K562 (cell line): ENCODE measurements at regions not wholly inside any gene's neighbourhood (a gene's known extent, or its start where the extent isn't known, plus 50 kb on each side); places are given as distances from the start of the nearest gene placed in this dataset.

Source experiments
- ATAC-seq: fragments of 200-7000 bp; cut with Tn5 transposase; 3 replicates; pipeline ENCODE4 v1.9.1; 2020; ENCODE audit warnings: moderate library complexity
- BruUV-seq: library from RNA; stranded (reverse); fragments of 400-500 nt; replicated peaks from 2 replicates; lab custom pipeline; 2021; lab: Mats Ljungman, UMichigan
- CTCF ChIA-PET: fragments of 300-600 bp; formaldehyde crosslinking; extraction: SDS; loops from one replicate; lab custom pipeline; 2021; ENCODE audit warnings: low intra/inter-chr PET ratio; lab: Yijun Ruan, JAX
- POLR2A ChIA-PET: fragments of 300-600, 350-650 bp; sonication (Branson Sonifier 250); formaldehyde crosslinking; extraction: SDS; loops from one replicate; lab custom pipeline; 2021; ENCODE audit warnings: antibody characterized with exemption, inconsistent platforms; lab: Yijun Ruan, JAX
- DNase-seq, 4 experiments: peaks; one replicate each; pipeline versions ENCODE4 v3.0.0 to v3.0.0-alpha.2; 2011 to 2018; ENCODE audit warnings: low spot score in 3 of 4, mixed read lengths in 3 of 4; ENCODE audit errors: extremely low read depth in 1 of 4
- FAIRE-seq: peaks from 2 replicates; lab custom pipeline; 2011; peaks lifted over from hg19 to GRCh38; lab: Jason Lieb, UNC
- H2AFZ ChIP-seq: 2 replicates; pipeline ENCODE4 v1.6.0; 2011; ENCODE audit warnings: low read depth, low read length, control low read depth, inconsistent platforms
- H3K27ac ChIP-seq: fragments of 200-600 bp; 3 replicates; pipeline ENCODE4 v1.8.0; 2011; ENCODE audit warnings: low read depth, mild to moderate bottlenecking, control low read depth, inconsistent platforms, low read length, moderate library complexity, mixed read lengths; ENCODE audit errors: extremely low read depth
- H3K27me3 ChIP-seq, 2 experiments: fragments of 300-600 bp in 1 of 2; 2 replicates in 1 of 2; 3 replicates in 1 of 2; pipeline versions ENCODE4 v1.6.0 to v1.8.0; 2011; ENCODE audit warnings: inconsistent platforms in 2 of 2, low read length in 2 of 2, mild to moderate bottlenecking in 1 of 2, mixed read lengths in 1 of 2, moderate library complexity in 1 of 2; ENCODE audit not compliant: control insufficient read depth in 2 of 2, insufficient read depth in 2 of 2
- H3K36me3 ChIP-seq: fragments of 300-600 bp; 3 replicates; pipeline ENCODE4 v1.8.0; 2011; ENCODE audit warnings: mild to moderate bottlenecking, low read length, inconsistent platforms; ENCODE audit not compliant: control insufficient read depth, insufficient read depth
- H3K4me1 ChIP-seq, 2 experiments: fragments of 200-600 bp in 1 of 2; replicated peaks in 1 of 2; 2 replicates in 1 of 2; 3 replicates in 1 of 2; pipeline versions ENCODE4 v1.5.1 to v1.8.0; 2011; ENCODE audit warnings: inconsistent platforms in 2 of 2, low read length in 2 of 2, mild to moderate bottlenecking in 1 of 2, mixed read lengths in 1 of 2, moderate library complexity in 1 of 2; ENCODE audit not compliant: control insufficient read depth in 2 of 2, insufficient read depth in 2 of 2
- H3K4me2 ChIP-seq: 2 replicates; pipeline ENCODE4 v1.6.1; 2011; ENCODE audit warnings: low read length, control low read depth, inconsistent platforms, mixed read lengths; ENCODE audit not compliant: insufficient read depth
- H3K4me3 ChIP-seq: fragments of 200-600 bp; sonication (generic), shearing (Covaris generic); 2 replicates; pipeline ENCODE4 v1.5.1; 2016; ENCODE audit warnings: control low read depth, inconsistent platforms
- H3K79me2 ChIP-seq: fragments of 200-600 bp; 3 replicates; pipeline ENCODE4 v1.8.0; 2011; ENCODE audit warnings: low read length, inconsistent platforms; ENCODE audit not compliant: control insufficient read depth, insufficient read depth
- H3K9ac ChIP-seq, 2 experiments: 2 replicates each; pipeline versions ENCODE4 v1.6.0 to v1.6.1; 2011; ENCODE audit warnings: low read depth in 2 of 2, low read length in 2 of 2, control low read depth in 1 of 2, inconsistent platforms in 1 of 2, mild to moderate bottlenecking in 1 of 2, mixed read lengths in 1 of 2; ENCODE audit not compliant: insufficient read depth in 1 of 2
- H3K9me1 ChIP-seq: one replicate; pipeline ENCODE4 v1.6.0; 2011; ENCODE audit warnings: inconsistent platforms, mild to moderate bottlenecking, low read length, moderate library complexity; ENCODE audit not compliant: control insufficient read depth, insufficient read depth
- H3K9me3 ChIP-seq: replicated peaks from 2 replicates; pipeline ENCODE4 v1.5.1; 2011; ENCODE audit warnings: low read depth, low read length, inconsistent platforms; ENCODE audit not compliant: control insufficient read depth, insufficient read depth
- H4K20me1 ChIP-seq: replicated peaks from 2 replicates; pipeline ENCODE4 v1.6.1; 2011; ENCODE audit warnings: low read length, inconsistent platforms, mixed read lengths; ENCODE audit not compliant: control insufficient read depth, insufficient read depth
- IRF9 ChIP-seq: fragments of 450-650 bp; IDR thresholded peaks from 2 replicates; pipeline ENCODE4 v1.6.1; 2016; ENCODE audit warnings: missing biosample characterization, missing genetic modification characterization
- KDM4B ChIP-seq, 2 experiments: fragments of 450-650 bp in 1 of 2; sonication (generic) in 1 of 2; IDR thresholded peaks; 2 replicates each; pipeline ENCODE4 v1.6.1; 2016 to 2017; ENCODE audit warnings: borderline replicate concordance in 2 of 2, antibody characterized with exemption in 1 of 2, low read depth in 1 of 2, mild to moderate bottlenecking in 1 of 2
- THRAP3 ChIP-seq: fragments of 450-650 bp; IDR thresholded peaks from 2 replicates; pipeline ENCODE4 v1.6.1; 2016; ENCODE audit warnings: mild to moderate bottlenecking, inconsistent platforms, borderline replicate concordance
- TSHZ1 ChIP-seq: fragments of 250-450 bp; sonication (Bioruptor Pico); IDR thresholded peaks from 2 replicates; pipeline ENCODE4 v1.4.0; 2020; ENCODE audit warnings: mild to moderate bottlenecking, moderate library complexity
- ZNF165 ChIP-seq: fragments of 250-450 bp; sonication (Bioruptor Pico); IDR thresholded peaks from 2 replicates; pipeline ENCODE4 v1.4.0; 2020; ENCODE audit warnings: borderline replicate concordance
- WGBS: fragments of 100-300 bp; shearing (Covaris generic); methylation state at CpG from one replicate; pipeline ENCODE4 v1.1.6; 2016; ENCODE audit warnings: low coverage, mixed read lengths; ENCODE audit not compliant: insufficient coverage; ENCODE audit errors: missing lambda C conversion rate; 5-methylcytosine and 5-hydroxymethylcytosine counted together
- in situ Hi-C: fragments of 300-500 bp; cut with MboI; formaldehyde crosslinking; loops from 4 replicates; pipeline ENCODE4 v1.15.0; 2018; ENCODE audit warnings: inconsistent platforms, mixed read lengths
- intact Hi-C: fragments of 100-400 bp; cut with micrococcal nuclease; formaldehyde crosslinking; loops from 2 replicates; pipeline ENCODE4 v1.14.2; 2022

GRCh38 chr12:94712815-94713515 lies 62.6 kb upstream of the TMCC3 start:
- Histone ChIP-seq H3K4me3 (no peak overlapping the region), H3K27ac (no peak overlapping the region), H3K4me2 (no peak overlapping the region), H2AFZ (no peak overlapping the region), H3K36me3 (no peaks in the 10 kb centered on the region), H3K79me2 (no peaks in the 10 kb centered on the region), H3K9ac (no peak overlapping the region), H3K4me1 (no peaks in the 10 kb centered on the region), H3K27me3 (peaks cover 6 to 13% of the 10 kb centered on the region in 2 experiments; a peak in 4 of 5 replicates), H3K9me1 (no peaks in the 10 kb centered on the region), H4K20me1 (no peaks in the 10 kb centered on the region), H3K9me3 (no peaks in the 10 kb centered on the region)
- intact Hi-C loops (no loop called here), in situ Hi-C loops (no loop called here)
- ATAC-seq (no peak), DNase-seq (no peak), FAIRE-seq (no peak)
- 5% methylated on average over 7 of the region's 7 CpGs for WGBS
- ChIA-PET CTCF (no interaction called here), POLR2A (interaction anchor here (0.6 kb wide), 1 partner anchor 134 kb away, joined by 3 read pairs; no protein-coding TSS in a partner anchor)
- BruUV-seq: no TSS peak
- TF ChIP-seq ZNF165 (CRISPR knock-in tag): no peak
- TF ChIP-seq KDM4B (IDR thresholded peaks at IDR 0.05; ENCODE audit: borderline replicate concordance in 2 of 2, low read depth in 1 of 2): no peak
- TF ChIP-seq IRF9 (tag): no peak
- TF ChIP-seq TSHZ1 (CRISPR knock-in tag): no peak
- TF ChIP-seq THRAP3: no peak
